GM10248 (cell line): ENCODE measurements at regions not wholly inside any gene's neighbourhood (a gene's known extent, or its start where the extent isn't known, plus 50 kb on each side); places are given as distances from the start of the nearest gene placed in this dataset.

Source experiments
- CTCF ChIA-PET: fragments of 300-600 bp; sonication (Branson Sonifier 250); formaldehyde crosslinking; extraction: SDS; loops from one replicate; lab custom pipeline; 2021; ENCODE audit warnings: antibody characterized with exemption; lab: Yijun Ruan, JAX
- POLR2A ChIA-PET: fragments of 350-650 bp; sonication (Branson Sonifier 250); formaldehyde crosslinking; extraction: SDS; loops from one replicate; lab custom pipeline; 2020; ENCODE audit warnings: antibody characterized with exemption; lab: Yijun Ruan, JAX
- DNase-seq: peaks from one replicate; pipeline ENCODE4 v3.0.0; 2012; ENCODE audit errors: extremely low spot score
- CTCF ChIP-seq: IDR thresholded peaks from 2 replicates; pipeline ENCODE4 v1.5.1; 2012; ENCODE audit warnings: mild to moderate bottlenecking, low read depth; ENCODE audit errors: extremely low read depth, missing control alignments, control extremely low read depth

- no peak for DNase-seq
- TF ChIP-seq CTCF: no peak
- POLR2A ChIA-PET: no interaction called here
- CTCF ChIA-PET: no interaction called here
These were observed 397.8 kb upstream of the HTR2A start for GRCh38 chr13:47294691-47295090.

GRCh38 chr13:47291107-47291656 is 394.3 kb upstream of the HTR2A start:
- POLR2A ChIA-PET: no interaction called here

GRCh38 chr13:47289567-47289966 is 392.7 kb upstream of the HTR2A start:
- ChIA-PET CTCF (interaction anchor here (1.0 to 1.4 kb wide), 3 partner anchors 10 to 23 kb away, joined by 3 to 5 read pairs (median 4); no protein-coding TSS in a partner anchor), POLR2A (no interaction called here)
- no peak for DNase-seq
- no peak for TF ChIP-seq CTCF

More at GRCh38 chr13:47291107-47291656, 394.3 kb upstream of the HTR2A start:
- TF ChIP-seq CTCF: no peak
- DNase-seq: no peak
- CTCF ChIA-PET: no interaction called here

- TF ChIP-seq CTCF: no peak
- ChIA-PET POLR2A (no interaction called here), CTCF (interaction anchor here (1.4 kb wide), 1 partner anchor 12 kb away, joined by 5 read pairs; no protein-coding TSS in a partner anchor)
- DNase-seq: no peak
These were observed 391.7 kb upstream of the HTR2A start for GRCh38 chr13:47288546-47288945.

GRCh38 chr13:47287291-47287751 is 390.5 kb upstream of the HTR2A start:
- ChIA-PET POLR2A (no interaction called here), CTCF (interaction anchor here (1.4 kb wide), 1 partner anchor 59 kb away, joined by 3 read pairs; no protein-coding TSS in a partner anchor)
- TF ChIP-seq CTCF: no peak
- no peak for DNase-seq

- no peak for DNase-seq
- TF ChIP-seq CTCF: no peak
- POLR2A ChIA-PET: no interaction called here
- CTCF ChIA-PET: no interaction called here
These were observed 385.1 kb upstream of the HTR2A start for GRCh38 chr13:47281991-47282390.
